NOMO-1 treated with DMSO at 0.1 percent for 48 hours (cell line): ENCODE measurements at regions not wholly inside any gene's neighbourhood (a gene's known extent, or its start where the extent isn't known, plus 50 kb on each side); places are given as distances from the start of the nearest gene placed in this dataset.

Source experiments
- DNase-seq: peaks from one replicate; lab custom pipeline; 2025; ENCODE audit not compliant: unreplicated experiment; lab: John Stamatoyannopoulos, UW

GRCh38 chr21:38556390-38556789 lies 58.1 kb upstream of the ERG start:
- no peak for DNase-seq

GRCh38 chr21:38561205-38561604 lies 62.9 kb upstream of the ERG start:
- no peak for DNase-seq

GRCh38 chr21:38561613-38562581 lies 63.6 kb upstream of the ERG start:
- DNase-seq: no peak

GRCh38 chr21:38567335-38567969 lies 69.2 kb upstream of the ERG start:
- DNase-seq: no peak

GRCh38 chr21:38567970-38568360 lies 69.7 kb upstream of the ERG start:
- no peak for DNase-seq

- DNase-seq: no peak
Observed at GRCh38 chr21:38569733-38570132, 71.5 kb upstream of the ERG start.

GRCh38 chr21:38570596-38570995 lies 72.3 kb upstream of the ERG start:
- DNase-seq: no peak

GRCh38 chr21:38574895-38575575 lies 76.8 kb upstream of the ERG start:
- no peak for DNase-seq

GRCh38 chr21:38577887-38578286 lies 79.6 kb upstream of the ERG start:
- DNase-seq: no peak

- DNase-seq: no peak
Observed at GRCh38 chr21:38590449-38591217, 92.4 kb upstream of the ERG start.

GRCh38 chr21:38591218-38591537 lies 92.9 kb upstream of the ERG start:
- DNase-seq: no peak

GRCh38 chr21:38596264-38597042 lies 98.2 kb upstream of the ERG start:
- no peak for DNase-seq

- no peak for DNase-seq
Observed at GRCh38 chr21:38597421-38597820, 99.1 kb upstream of the ERG start.

- DNase-seq: no peak
Observed at GRCh38 chr21:38598413-38598812, 100.1 kb upstream of the ERG start.

GRCh38 chr21:38599381-38599975 lies 101.2 kb upstream of the ERG start:
- DNase-seq: no peak

- no peak for DNase-seq
Observed at GRCh38 chr21:38600106-38600505, 101.8 kb upstream of the ERG start.

GRCh38 chr21:38605236-38605635 lies 107.0 kb upstream of the ERG start:
- no peak for DNase-seq

- DNase-seq: no peak
Observed at GRCh38 chr21:38609580-38609979, 111.3 kb upstream of the ERG start.

GRCh38 chr21:38610623-38611251 lies 112.5 kb upstream of the ERG start:
- peak; percentile 49 for DNase-seq

GRCh38 chr21:38611277-38611676 lies 113.0 kb upstream of the ERG start:
- DNase-seq: no peak
